AG10803 (cell line): ENCODE measurements at regions not wholly inside any gene's neighbourhood (a gene's known extent, or its start where the extent isn't known, plus 50 kb on each side); places are given as distances from the start of the nearest gene placed in this dataset.

Source experiments
- DNase-seq: peaks from one replicate; pipeline ENCODE4 v3.0.0; 2010; ENCODE audit warnings: low read depth
- H3K4me3 ChIP-seq: 2 replicates; pipeline ENCODE4 v1.5.1; 2011; ENCODE audit warnings: mild to moderate bottlenecking, low read length, control low read depth
- CTCF ChIP-seq: conservative IDR thresholded peaks from 2 replicates; pipeline ENCODE4 v1.5.1; 2011; ENCODE audit warnings: mild to moderate bottlenecking, low read length, control low read depth, inconsistent platforms

GRCh38 chr10:105756386-105756785 is 1115.3 kb downstream of the SORCS3 start:
- DNase-seq = no peak
- no peak for TF ChIP-seq CTCF
- H3K4me3 ChIP-seq = no peak overlapping the region

GRCh38 chr10:105751688-105752087 is 1110.6 kb downstream of the SORCS3 start:
- no peak for DNase-seq
- no peak overlapping the region for H3K4me3 ChIP-seq
- no peak for TF ChIP-seq CTCF

- H3K4me3 ChIP-seq = no peak overlapping the region
- TF ChIP-seq CTCF = no peak
- no peak for DNase-seq
These were observed 1104.6 kb downstream of the SORCS3 start for GRCh38 chr10:105745596-105746148.

GRCh38 chr10:105743343-105744056 is 1102.4 kb downstream of the SORCS3 start:
- TF ChIP-seq CTCF = no peak
- DNase-seq = no peak
- no peak overlapping the region for H3K4me3 ChIP-seq

GRCh38 chr10:105742923-105743322 is 1101.8 kb downstream of the SORCS3 start:
- no peak for DNase-seq
- no peak for TF ChIP-seq CTCF
- no peak overlapping the region for H3K4me3 ChIP-seq

GRCh38 chr10:105742184-105742583 is 1101.1 kb downstream of the SORCS3 start:
- DNase-seq = no peak
- TF ChIP-seq CTCF = no peak
- no peak overlapping the region for H3K4me3 ChIP-seq

- no peak for TF ChIP-seq CTCF
- H3K4me3 ChIP-seq = no peak overlapping the region
- DNase-seq = no peak
These were observed 1093.4 kb downstream of the SORCS3 start for GRCh38 chr10:105734479-105734878.
